ENCODE measurements at regions not wholly inside any gene's neighbourhood (a gene's known extent, or its start where the extent isn't known, plus 50 kb on each side); places are given as distances from the start of the nearest gene placed in this dataset.

GRCh38 chr16:85431431-85432124, 181.5 kb upstream of the GSE1 start:
- Mint-ChIP-seq H3K36me3 (ENCODE audit: low read depth) (no peaks in the 10 kb centered on the region), H3K27ac (no peak overlapping the region), H3K4me1 (ENCODE audit: low read depth) (no peaks in the 10 kb centered on the region), H3K4me3 (no peak overlapping the region), H3K27me3 (ENCODE audit: insufficient read depth) (peaks cover 1% of the 10 kb centered on the region), H3K9me3 (no peaks in the 10 kb centered on the region)
- DNase-seq, result no peak
- TF ChIP-seq CTCF (IDR thresholded peaks at IDR 0.05), result no peak

DNA sequence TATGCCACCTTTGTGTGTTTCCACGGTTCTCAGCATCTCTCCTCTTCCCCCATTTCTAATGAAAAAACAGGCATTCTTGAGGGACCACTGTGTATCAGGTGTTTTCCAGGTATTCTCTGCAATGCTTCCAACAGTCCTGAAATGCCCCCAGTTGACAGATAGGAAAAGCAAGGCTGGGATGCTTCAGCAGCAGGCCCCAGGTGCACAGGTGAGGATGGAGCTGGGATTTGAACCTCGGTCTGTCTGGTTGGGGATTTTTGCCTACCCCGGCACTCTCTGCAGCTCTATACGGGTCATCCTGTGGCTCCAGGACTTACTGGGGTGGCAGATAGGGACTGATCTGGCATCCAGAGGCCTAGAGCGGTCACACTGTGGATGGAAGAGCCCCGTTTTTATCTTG, 180.5 kb upstream of the GSE1 start:
- TF ChIP-seq CTCF (IDR thresholded peaks at IDR 0.05), result no peak
- H3K27ac Mint-ChIP-seq, result no peak overlapping the region
- no peaks in the 10 kb centered on the region for H3K9me3 Mint-ChIP-seq
- H3K36me3 Mint-ChIP-seq (ENCODE audit: low read depth), result no peaks in the 10 kb centered on the region
- no peaks in the 10 kb centered on the region for H3K4me1 Mint-ChIP-seq (ENCODE audit: low read depth)
- H3K4me3 Mint-ChIP-seq, result no peak overlapping the region
- peaks cover 5% of the 10 kb centered on the region for H3K27me3 Mint-ChIP-seq (ENCODE audit: insufficient read depth)
- DNase-seq, result no peak

GRCh38 chr16:85433477-85433876, 179.6 kb upstream of the GSE1 start:
- peaks cover 5% of the 10 kb centered on the region for H3K27me3 Mint-ChIP-seq (ENCODE audit: insufficient read depth)
- no peak overlapping the region for H3K4me3 Mint-ChIP-seq

DNA sequence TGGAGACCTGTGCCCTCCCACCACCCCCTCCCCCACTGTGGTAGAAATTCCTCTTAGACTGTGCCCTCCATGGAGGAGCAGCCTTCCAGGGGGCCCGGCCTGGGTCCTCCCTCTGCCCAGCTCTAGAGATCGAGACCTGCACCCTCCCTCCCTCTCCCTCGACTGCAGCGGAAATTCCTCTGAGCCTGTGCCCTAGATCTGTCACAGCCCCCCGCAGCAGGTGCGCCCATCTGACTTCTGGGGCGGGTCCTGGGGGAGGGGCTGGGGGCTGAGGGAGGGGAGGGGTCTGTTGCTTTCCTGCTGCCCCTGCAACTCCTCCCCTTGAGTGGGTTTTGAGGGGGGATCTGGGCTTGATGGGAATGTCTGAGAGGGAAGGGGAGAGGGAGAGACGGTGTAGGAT, 177.8 kb upstream of the GSE1 start:
- no peaks in the 10 kb centered on the region for H3K9me3 Mint-ChIP-seq
- H3K27me3 Mint-ChIP-seq (ENCODE audit: insufficient read depth), result peaks cover 5% of the 10 kb centered on the region
- no peak for DNase-seq
- no peak for TF ChIP-seq CTCF (IDR thresholded peaks at IDR 0.05)
- H3K4me3 Mint-ChIP-seq, result no peak overlapping the region
- H3K27ac Mint-ChIP-seq, result no peak overlapping the region
- no peaks in the 10 kb centered on the region for H3K4me1 Mint-ChIP-seq (ENCODE audit: low read depth)
- no peaks in the 10 kb centered on the region for H3K36me3 Mint-ChIP-seq (ENCODE audit: low read depth)

More at GRCh38 chr16:85433477-85433876, 179.6 kb upstream of the GSE1 start:
- Mint-ChIP-seq H3K4me1 (ENCODE audit: low read depth) (no peaks in the 10 kb centered on the region), H3K9me3 (no peaks in the 10 kb centered on the region), H3K36me3 (ENCODE audit: low read depth) (no peaks in the 10 kb centered on the region), H3K27ac (no peak overlapping the region)
- TF ChIP-seq CTCF (IDR thresholded peaks at IDR 0.05), result no peak
- no peak for DNase-seq

- H3K4me1 Mint-ChIP-seq (ENCODE audit: low read depth), result no peaks in the 10 kb centered on the region
- H3K9me3 Mint-ChIP-seq, result no peaks in the 10 kb centered on the region
- no peak overlapping the region for H3K27ac Mint-ChIP-seq
- H3K27me3 Mint-ChIP-seq (ENCODE audit: insufficient read depth), result peaks cover 5% of the 10 kb centered on the region
- no peak for TF ChIP-seq CTCF (IDR thresholded peaks at IDR 0.05)
- no peak overlapping the region for H3K4me3 Mint-ChIP-seq
- no peak for DNase-seq
- no peaks in the 10 kb centered on the region for H3K36me3 Mint-ChIP-seq (ENCODE audit: low read depth)
Observed at GRCh38 chr16:85435700-85436099, 177.4 kb upstream of the GSE1 start.
